ENCODE measurements at regions not wholly inside any gene's neighbourhood (a gene's known extent, or its start where the extent isn't known, plus 50 kb on each side); places are given as distances from the start of the nearest gene placed in this dataset.

DNA sequence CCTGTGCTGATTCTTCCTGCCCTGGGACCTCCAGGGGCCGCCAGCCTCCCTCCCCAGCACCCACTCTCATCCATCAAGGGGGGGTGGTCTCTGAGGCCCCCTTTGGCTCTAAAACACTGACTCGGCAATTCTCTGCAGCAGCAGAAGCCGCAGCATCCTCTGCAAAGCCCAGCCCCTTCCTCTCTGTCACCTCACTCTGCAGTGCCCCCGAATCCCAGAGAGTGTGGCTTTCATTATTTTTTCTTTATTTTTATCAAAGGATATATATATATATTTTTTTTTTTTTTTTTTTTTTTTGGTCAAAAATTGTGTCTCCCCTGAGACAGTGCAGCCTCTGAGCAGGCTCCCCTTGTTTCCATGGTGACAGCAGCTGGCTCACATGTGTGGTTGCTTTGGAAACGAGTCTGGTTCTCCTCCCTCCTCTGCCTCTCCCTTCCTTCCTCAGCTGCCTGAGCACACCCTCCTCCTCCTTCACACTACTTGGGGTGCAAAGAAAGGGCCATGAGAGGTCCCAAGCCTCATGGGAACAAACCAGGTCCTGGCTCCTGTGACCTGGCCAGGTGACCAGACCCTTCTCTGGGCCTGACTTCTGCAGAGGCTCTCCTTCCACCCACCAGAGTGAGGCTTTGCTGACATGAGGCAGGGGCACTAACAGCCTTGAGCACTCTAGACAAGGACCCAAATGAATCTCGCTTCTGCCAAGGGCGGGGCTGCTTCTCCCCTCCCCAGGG lies 100.5 kb downstream of the LRRC74A start:
- peak; percentile 78 for DNase-seq

DNA sequence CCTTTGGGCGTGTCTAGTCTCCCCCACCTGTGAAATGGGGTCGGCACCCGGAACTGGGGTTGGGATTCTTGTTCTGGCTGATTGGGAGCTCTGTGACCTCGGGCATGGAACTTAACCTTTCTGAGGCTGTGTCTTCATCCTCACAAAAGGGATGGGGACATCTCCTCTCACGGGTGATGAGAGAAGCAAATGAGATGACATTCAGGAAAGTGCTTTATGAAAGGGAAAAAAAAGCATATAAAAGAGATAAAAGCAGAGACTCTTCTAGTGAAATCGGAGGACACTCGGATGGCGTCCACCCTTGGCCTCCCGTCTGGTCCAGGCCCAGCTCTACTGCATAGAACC lies 98.9 kb downstream of the LRRC74A start:
- no peak for DNase-seq

DNA sequence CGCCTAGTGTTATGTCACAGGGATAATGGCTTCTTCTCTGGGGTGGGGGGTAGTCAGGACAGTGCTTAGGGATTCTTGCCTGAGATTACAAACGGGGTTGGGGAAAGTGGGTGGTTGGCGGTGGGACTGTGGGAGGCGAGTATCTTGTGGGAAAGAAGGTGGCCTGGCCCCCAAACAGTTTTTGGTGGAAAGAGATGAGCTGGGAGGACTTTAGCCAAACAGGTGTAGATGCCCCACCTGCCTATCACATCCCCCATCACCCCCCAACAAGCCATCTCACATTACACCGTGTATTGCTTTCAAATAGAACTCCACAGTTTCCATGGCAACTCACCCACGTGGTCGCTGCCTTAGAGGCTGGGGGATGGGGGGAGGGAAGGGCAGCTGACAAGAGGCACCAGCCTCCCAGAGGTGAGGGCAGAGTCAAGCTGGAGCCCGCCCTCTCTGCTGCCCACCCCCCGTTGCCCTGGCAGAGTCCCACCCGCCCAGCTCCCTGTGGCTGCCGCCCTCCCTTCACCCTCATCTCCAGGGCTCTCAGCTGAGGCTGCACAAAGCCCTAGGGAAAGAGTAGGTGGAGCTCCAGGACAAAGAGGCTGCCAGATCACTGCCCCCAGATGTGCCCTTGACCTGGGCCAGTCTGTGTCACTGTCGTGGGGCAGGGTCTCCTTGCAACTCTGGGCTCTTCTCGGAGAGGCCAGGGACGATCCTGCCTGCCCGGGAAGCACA lies 98.3 kb downstream of the LRRC74A start:
- DNase-seq = peak; percentile 50

DNA sequence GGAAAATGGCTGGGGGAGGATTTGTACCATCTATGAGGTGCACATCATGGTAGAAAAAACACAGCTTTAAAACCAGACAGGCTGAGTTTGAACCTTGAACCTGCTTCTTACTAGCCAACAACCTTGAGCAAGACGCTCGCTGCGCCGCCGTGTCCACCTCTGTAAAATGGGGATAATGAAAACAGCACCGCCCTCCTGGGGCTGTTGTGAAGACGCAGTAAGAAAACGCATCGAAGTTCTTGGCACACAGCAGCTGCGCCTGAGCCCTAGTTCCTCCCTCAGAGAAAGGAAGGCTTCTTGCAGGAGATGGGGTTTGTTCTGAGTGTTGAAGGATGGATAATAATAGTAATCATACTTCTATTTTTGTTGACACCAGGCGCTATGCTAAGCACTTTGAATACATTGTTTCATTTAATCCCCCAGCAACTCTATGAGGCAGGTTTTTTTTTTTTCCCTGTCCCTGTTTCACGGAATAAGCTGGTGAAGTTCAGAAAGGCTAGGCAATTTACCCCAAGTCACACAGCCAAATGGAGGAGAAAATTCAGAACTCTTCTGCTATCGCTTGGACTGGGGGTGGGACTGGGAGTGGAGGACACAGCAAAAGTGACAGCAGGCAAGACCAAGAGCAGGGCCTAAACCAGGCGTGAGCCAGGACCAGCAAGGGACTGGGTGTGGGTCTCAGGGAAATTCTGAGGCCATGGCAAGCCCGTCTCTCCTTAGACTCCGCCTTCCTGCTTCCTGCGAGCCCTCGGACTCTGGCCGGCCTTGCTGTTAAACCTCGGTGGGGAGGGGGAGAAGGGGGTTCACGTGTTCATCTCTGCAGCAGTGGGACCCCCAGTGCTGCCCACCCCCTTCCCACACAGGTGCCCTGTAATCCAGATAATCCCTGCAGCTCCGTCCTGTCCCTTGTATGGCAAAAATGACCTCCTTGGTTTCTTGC lies 97.5 kb downstream of the LRRC74A start:
- DNase-seq = no peak

DNA sequence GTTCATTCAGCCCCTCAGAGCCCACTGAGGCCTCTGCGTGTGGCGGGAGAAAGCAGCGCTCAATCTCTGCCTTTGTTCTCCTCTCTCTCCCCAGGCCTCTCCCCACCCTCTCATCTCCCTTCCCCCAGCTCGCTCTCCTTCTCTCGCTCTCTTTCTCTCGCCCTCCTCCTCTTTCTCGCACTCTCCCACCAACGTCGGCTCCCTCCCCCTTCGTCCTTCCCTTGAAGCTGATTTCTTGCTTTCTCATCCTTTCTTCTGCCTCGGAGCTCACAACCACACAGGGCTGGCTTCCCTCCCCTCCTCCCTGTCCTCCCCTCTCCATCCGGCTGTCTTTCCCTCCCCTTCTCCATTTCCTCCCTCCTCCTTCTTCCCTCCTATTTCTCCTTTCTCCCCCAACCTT lies 96.4 kb downstream of the LRRC74A start:
- DNase-seq = peak; percentile 92

DNA sequence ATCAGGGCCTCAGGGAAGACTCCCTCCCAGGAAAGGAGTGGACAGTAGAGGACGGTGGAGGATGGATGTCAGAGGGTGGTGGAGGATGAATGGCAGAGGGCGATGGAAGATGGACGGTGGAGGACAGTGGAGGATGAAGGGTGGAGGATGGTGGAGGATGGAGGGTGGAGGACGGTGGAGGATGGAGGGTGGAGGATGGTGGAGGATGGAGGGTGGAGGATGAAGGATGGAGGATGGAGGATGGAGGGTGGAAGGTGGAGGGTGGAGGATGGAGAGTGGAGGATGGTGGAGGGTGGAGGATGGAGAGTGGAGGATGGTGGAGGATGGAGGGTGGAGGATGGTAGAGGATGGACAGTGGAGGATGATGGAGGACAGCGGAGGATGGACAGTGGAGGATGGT lies 95.9 kb downstream of the LRRC74A start:
- no peak for DNase-seq

DNA sequence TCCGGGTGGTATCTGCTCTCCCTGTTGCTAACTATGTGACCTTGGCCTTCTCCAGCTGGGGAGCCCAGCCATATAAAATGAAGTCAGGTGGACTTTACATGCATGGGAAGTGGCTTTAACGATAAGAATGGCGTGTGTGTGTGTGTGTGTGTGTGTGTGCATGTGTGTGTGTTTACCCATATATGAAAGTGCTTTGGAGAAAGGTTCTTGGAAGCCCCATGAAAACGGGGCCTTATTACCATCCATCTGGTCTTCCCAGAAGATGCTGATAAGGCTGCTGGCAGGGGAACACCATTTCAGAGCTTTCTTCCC lies 94.8 kb downstream of the LRRC74A start:
- DNase-seq = no peak

DNA sequence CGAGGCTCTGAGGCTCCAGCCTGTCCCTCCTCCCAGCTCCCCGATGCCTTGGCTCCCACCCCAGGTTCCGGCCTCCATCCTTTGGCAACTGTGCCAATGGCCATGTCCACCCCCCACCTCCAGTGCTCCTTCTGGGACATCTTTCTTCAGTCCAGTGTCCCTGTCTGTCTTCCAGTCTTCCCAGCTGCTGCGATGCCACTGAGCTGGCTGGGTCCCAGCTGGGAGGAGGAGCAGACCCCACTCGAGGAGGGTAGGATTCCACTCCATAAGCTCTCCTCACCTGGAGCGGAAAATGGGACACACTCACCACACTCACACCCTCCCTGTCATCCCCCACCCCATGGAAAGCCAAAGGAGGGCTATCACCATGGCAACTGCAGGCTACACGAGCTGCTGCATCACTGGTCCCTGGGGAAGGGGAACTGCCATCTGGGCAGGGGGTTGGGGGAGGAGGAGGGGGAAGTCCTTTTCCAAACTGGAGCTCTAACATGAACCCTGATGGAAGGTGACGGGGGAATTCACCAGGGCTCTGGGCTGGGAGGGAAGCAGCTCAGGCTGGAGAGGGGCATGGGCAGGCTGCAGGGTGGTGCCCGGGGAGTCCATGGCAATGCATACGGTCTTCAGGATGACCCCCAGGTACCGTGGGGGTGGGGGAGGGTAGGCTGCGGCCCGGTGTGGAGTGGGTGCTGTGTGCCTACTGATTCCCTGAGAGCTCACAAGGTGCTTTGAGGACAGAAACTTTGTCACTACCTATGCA lies 94.3 kb downstream of the LRRC74A start:
- peak; percentile 67 for DNase-seq

DNA sequence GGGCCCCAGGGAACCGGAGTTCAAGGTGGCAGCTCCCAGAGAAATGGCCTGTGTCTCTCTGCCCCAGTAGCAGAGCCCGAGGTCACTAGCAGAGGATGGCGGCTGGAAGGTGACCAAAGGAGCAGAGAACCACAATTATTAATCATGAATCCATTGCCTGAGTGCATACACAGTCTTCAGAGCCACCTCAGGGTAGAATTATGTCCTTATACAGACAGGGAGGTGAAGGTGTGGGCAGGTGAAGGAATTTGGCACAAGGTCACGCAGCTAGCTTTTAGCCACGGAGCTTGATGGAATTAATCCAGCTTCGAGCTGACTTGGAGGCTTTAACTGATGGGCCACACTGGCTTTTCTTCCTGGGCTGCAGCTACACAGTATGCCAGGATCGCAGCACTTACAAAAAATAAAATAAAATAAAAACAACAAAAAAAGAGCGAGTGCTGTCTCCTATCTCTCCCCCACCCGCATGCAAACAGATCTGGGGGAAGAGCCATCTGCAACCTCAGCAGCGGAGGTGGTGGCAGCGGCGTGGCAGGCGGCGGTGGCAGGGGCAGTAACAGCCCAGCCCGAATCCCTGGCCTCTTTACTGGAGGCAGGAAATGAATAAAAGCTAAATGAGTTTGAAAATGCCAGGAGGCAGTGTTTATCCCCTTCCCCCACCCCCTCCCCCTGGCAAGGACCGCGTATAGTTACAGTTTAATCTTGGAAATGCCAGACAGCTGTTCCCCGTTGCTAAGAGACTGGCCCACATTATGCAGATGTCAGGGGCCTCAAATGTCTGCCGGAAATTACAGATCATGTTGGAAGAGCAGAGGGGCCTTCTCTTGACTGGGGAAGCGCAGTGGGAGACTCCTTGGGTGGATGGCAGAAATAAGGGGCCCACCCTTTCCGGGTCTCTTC lies 93.5 kb downstream of the LRRC74A start:
- DNase-seq = peak; percentile 94

All from fibroblast of skin of abdomen (primary cell).